ENCODE measurements at regions not wholly inside any gene's neighbourhood (a gene's known extent, or its start where the extent isn't known, plus 50 kb on each side); places are given as distances from the start of the nearest gene placed in this dataset.

GRCh38 chr18:59760212-59760611 is 63.0 kb upstream of the CCBE1 start:
- H3K4me2 ChIP-seq (ENCODE audit: insufficient read depth, low read length, poor library complexity, severe bottlenecking) = no peak overlapping the region
- H3K27me3 ChIP-seq (ENCODE audit: control insufficient read depth in 3 of 3, insufficient read depth in 3 of 3, low read depth in 1 of 3, low read length in 3 of 3) = no peaks in the 10 kb centered on the region
- no peak overlapping the region for H3K4ac ChIP-seq (ENCODE audit: low read length)
- H3K14ac ChIP-seq (ENCODE audit: low read length) = no peak overlapping the region
- no peak overlapping the region for H2BK12ac ChIP-seq (ENCODE audit: low read length)
- no peak overlapping the region for H2AK5ac ChIP-seq (ENCODE audit: low read depth, low read length)
- H4K8ac ChIP-seq (ENCODE audit: low read depth, low read length) = no peak overlapping the region
- no peak overlapping the region for H2BK120ac ChIP-seq (ENCODE audit: low read depth, low read length)
- no peak for DNase-seq (ENCODE audit: low spot score)
- no peaks in the 10 kb centered on the region for H3K9me3 ChIP-seq (replicated peaks in 1 of 2; ENCODE audit: control insufficient read depth in 2 of 2, insufficient read depth in 1 of 2, low read depth in 1 of 2, low read length in 2 of 2)
- H3K18ac ChIP-seq (ENCODE audit: low read length) = no peak overlapping the region
- H3K4me3 ChIP-seq (ENCODE audit: low read length in 2 of 2) = no peak overlapping the region
- WGBS, 2 donors (ENCODE audit: extremely low coverage in 2 of 2, insufficient read length in 2 of 2, insufficient replicate concordance in 1 of 2) = no CpG with 5 or more reads among the region's 4 CpGs
- no peak overlapping the region for H2BK5ac ChIP-seq (ENCODE audit: low read length)
- no peak overlapping the region for H3K9ac ChIP-seq (ENCODE audit: low read depth, low read length, poor library complexity)
- H4K91ac ChIP-seq (ENCODE audit: low read depth, low read length, poor library complexity) = no peak overlapping the region
- no peaks in the 10 kb centered on the region for H3K4me1 ChIP-seq (ENCODE audit: control insufficient read depth in 2 of 2, insufficient read depth in 1 of 2, low read depth in 1 of 2, low read length in 2 of 2)
- H3K27ac ChIP-seq (replicated peaks; ENCODE audit: low read length) = no peak overlapping the region
- no peak overlapping the region for H3K23ac ChIP-seq (ENCODE audit: low read depth, low read length, poor library complexity)
- no peaks in the 10 kb centered on the region for H3K36me3 ChIP-seq (replicated peaks in 1 of 2; ENCODE audit: control insufficient read depth in 2 of 2, insufficient read depth in 2 of 2, low read length in 2 of 2)
- H3K79me1 ChIP-seq (ENCODE audit: low read depth, low read length) = no peaks in the 10 kb centered on the region
- H2AFZ ChIP-seq (ENCODE audit: low read length) = no peak overlapping the region
- H2BK15ac ChIP-seq (ENCODE audit: low read length) = no peak overlapping the region

GRCh38 chr18:59758837-59759236 is 61.6 kb upstream of the CCBE1 start:
- WGBS, 2 donors (ENCODE audit: extremely low coverage in 2 of 2, insufficient read length in 2 of 2, insufficient replicate concordance in 1 of 2) = no CpG with 5 or more reads among the region's 3 CpGs
- no peak overlapping the region for H2AFZ ChIP-seq (ENCODE audit: low read length)

GRCh38 chr18:59758106-59758505 is 60.9 kb upstream of the CCBE1 start:
- Histone ChIP-seq H3K36me3 (replicated peaks in 1 of 2; ENCODE audit: control insufficient read depth in 2 of 2, insufficient read depth in 2 of 2, low read length in 2 of 2) (no peaks in the 10 kb centered on the region), H3K18ac (ENCODE audit: low read length) (no peak overlapping the region), H2BK120ac (ENCODE audit: low read depth, low read length) (no peak overlapping the region), H2BK5ac (ENCODE audit: low read length) (no peak overlapping the region), H2AFZ (ENCODE audit: low read length) (no peak overlapping the region), H3K4me1 (ENCODE audit: control insufficient read depth in 2 of 2, insufficient read depth in 1 of 2, low read depth in 1 of 2, low read length in 2 of 2) (no peaks in the 10 kb centered on the region), H3K4ac (ENCODE audit: low read length) (no peak overlapping the region), H3K79me1 (ENCODE audit: low read depth, low read length) (no peaks in the 10 kb centered on the region), H2AK5ac (ENCODE audit: low read depth, low read length) (no peak overlapping the region), H3K27ac (replicated peaks; ENCODE audit: low read length) (no peak overlapping the region), H3K9ac (ENCODE audit: low read depth, low read length, poor library complexity) (no peak overlapping the region), H3K4me2 (ENCODE audit: insufficient read depth, low read length, poor library complexity, severe bottlenecking) (no peak overlapping the region), H3K14ac (ENCODE audit: low read length) (no peak overlapping the region), H4K8ac (ENCODE audit: low read depth, low read length) (no peak overlapping the region), H4K91ac (ENCODE audit: low read depth, low read length, poor library complexity) (no peak overlapping the region), H2BK15ac (ENCODE audit: low read length) (no peak overlapping the region), H3K23ac (ENCODE audit: low read depth, low read length, poor library complexity) (no peak overlapping the region), H3K4me3 (ENCODE audit: low read length in 2 of 2) (no peak overlapping the region), H3K27me3 (ENCODE audit: control insufficient read depth in 3 of 3, insufficient read depth in 3 of 3, low read depth in 1 of 3, low read length in 3 of 3) (no peaks in the 10 kb centered on the region), H2BK12ac (ENCODE audit: low read length) (no peak overlapping the region), H3K9me3 (replicated peaks in 1 of 2; ENCODE audit: control insufficient read depth in 2 of 2, insufficient read depth in 1 of 2, low read depth in 1 of 2, low read length in 2 of 2) (no peaks in the 10 kb centered on the region)
- DNase-seq (ENCODE audit: low spot score) = no peak
- no CpG with 5 or more reads among the region's 2 CpGs for WGBS, 2 donors (ENCODE audit: extremely low coverage in 2 of 2, insufficient read length in 2 of 2, insufficient replicate concordance in 1 of 2)

More at GRCh38 chr18:59758837-59759236, 61.6 kb upstream of the CCBE1 start:
- no peaks in the 10 kb centered on the region for H3K79me1 ChIP-seq (ENCODE audit: low read depth, low read length)
- H3K9me3 ChIP-seq (replicated peaks in 1 of 2; ENCODE audit: control insufficient read depth in 2 of 2, insufficient read depth in 1 of 2, low read depth in 1 of 2, low read length in 2 of 2) = no peaks in the 10 kb centered on the region
- H3K4me3 ChIP-seq (ENCODE audit: low read length in 2 of 2) = no peak overlapping the region
- H4K8ac ChIP-seq (ENCODE audit: low read depth, low read length) = no peak overlapping the region
- H3K27me3 ChIP-seq (ENCODE audit: control insufficient read depth in 3 of 3, insufficient read depth in 3 of 3, low read depth in 1 of 3, low read length in 3 of 3) = no peaks in the 10 kb centered on the region
- H2BK5ac ChIP-seq (ENCODE audit: low read length) = no peak overlapping the region
- H3K4ac ChIP-seq (ENCODE audit: low read length) = no peak overlapping the region
- H2BK12ac ChIP-seq (ENCODE audit: low read length) = no peak overlapping the region
- H3K23ac ChIP-seq (ENCODE audit: low read depth, low read length, poor library complexity) = no peak overlapping the region
- H3K18ac ChIP-seq (ENCODE audit: low read length) = no peak overlapping the region
- H2BK15ac ChIP-seq (ENCODE audit: low read length) = no peak overlapping the region
- no peaks in the 10 kb centered on the region for H3K36me3 ChIP-seq (replicated peaks in 1 of 2; ENCODE audit: control insufficient read depth in 2 of 2, insufficient read depth in 2 of 2, low read length in 2 of 2)
- no peak overlapping the region for H4K91ac ChIP-seq (ENCODE audit: low read depth, low read length, poor library complexity)
- no peaks in the 10 kb centered on the region for H3K4me1 ChIP-seq (ENCODE audit: control insufficient read depth in 2 of 2, insufficient read depth in 1 of 2, low read depth in 1 of 2, low read length in 2 of 2)
- no peak overlapping the region for H3K4me2 ChIP-seq (ENCODE audit: insufficient read depth, low read length, poor library complexity, severe bottlenecking)
- H2BK120ac ChIP-seq (ENCODE audit: low read depth, low read length) = no peak overlapping the region
- DNase-seq (ENCODE audit: low spot score) = no peak
- no peak overlapping the region for H2AK5ac ChIP-seq (ENCODE audit: low read depth, low read length)
- H3K9ac ChIP-seq (ENCODE audit: low read depth, low read length, poor library complexity) = no peak overlapping the region
- H3K14ac ChIP-seq (ENCODE audit: low read length) = no peak overlapping the region
- H3K27ac ChIP-seq (replicated peaks; ENCODE audit: low read length) = no peak overlapping the region

GRCh38 chr18:59752666-59753065 is 55.4 kb upstream of the CCBE1 start:
- H3K36me3 ChIP-seq (replicated peaks in 1 of 2; ENCODE audit: control insufficient read depth in 2 of 2, insufficient read depth in 2 of 2, low read length in 2 of 2) = no peaks in the 10 kb centered on the region
- DNase-seq (ENCODE audit: low spot score) = no peak
- H2BK12ac ChIP-seq (ENCODE audit: low read length) = no peak overlapping the region
- H2BK120ac ChIP-seq (ENCODE audit: low read depth, low read length) = no peak overlapping the region
- H3K23ac ChIP-seq (ENCODE audit: low read depth, low read length, poor library complexity) = no peak overlapping the region
- no peaks in the 10 kb centered on the region for H3K4me1 ChIP-seq (ENCODE audit: control insufficient read depth in 2 of 2, insufficient read depth in 1 of 2, low read depth in 1 of 2, low read length in 2 of 2)
- no peak overlapping the region for H3K14ac ChIP-seq (ENCODE audit: low read length)
- H2BK5ac ChIP-seq (ENCODE audit: low read length) = no peak overlapping the region
- no peak overlapping the region for H3K4me3 ChIP-seq (ENCODE audit: low read length in 2 of 2)
- no peak overlapping the region for H3K27ac ChIP-seq (replicated peaks; ENCODE audit: low read length)
- H4K8ac ChIP-seq (ENCODE audit: low read depth, low read length) = no peak overlapping the region
- H3K9me3 ChIP-seq (replicated peaks in 1 of 2; ENCODE audit: control insufficient read depth in 2 of 2, insufficient read depth in 1 of 2, low read depth in 1 of 2, low read length in 2 of 2) = no peaks in the 10 kb centered on the region
- H2AFZ ChIP-seq (ENCODE audit: low read length) = no peak overlapping the region
- H3K9ac ChIP-seq (ENCODE audit: low read depth, low read length, poor library complexity) = no peak overlapping the region
- no CpG with 5 or more reads among the region's 1 CpG for WGBS, 2 donors (ENCODE audit: extremely low coverage in 2 of 2, insufficient read length in 2 of 2, insufficient replicate concordance in 1 of 2)
- H2BK15ac ChIP-seq (ENCODE audit: low read length) = no peak overlapping the region
- H3K79me1 ChIP-seq (ENCODE audit: low read depth, low read length) = no peaks in the 10 kb centered on the region
- H3K27me3 ChIP-seq (ENCODE audit: control insufficient read depth in 3 of 3, insufficient read depth in 3 of 3, low read depth in 1 of 3, low read length in 3 of 3) = no peaks in the 10 kb centered on the region
- no peak overlapping the region for H4K91ac ChIP-seq (ENCODE audit: low read depth, low read length, poor library complexity)
- no peak overlapping the region for H3K18ac ChIP-seq (ENCODE audit: low read length)
- H2AK5ac ChIP-seq (ENCODE audit: low read depth, low read length) = no peak overlapping the region
- no peak overlapping the region for H3K4me2 ChIP-seq (ENCODE audit: insufficient read depth, low read length, poor library complexity, severe bottlenecking)
- H3K4ac ChIP-seq (ENCODE audit: low read length) = no peak overlapping the region
